Sigmoid colon (tissue), 6 donors: ENCODE measurements at regions not wholly inside any gene's neighbourhood (a gene's known extent, or its start where the extent isn't known, plus 50 kb on each side); places are given as distances from the start of the nearest gene placed in this dataset.

ENCODE experiments used
- DNase-seq: peaks from one replicate; pipeline ENCODE4 v3.0.0-alpha.2; 2019
- H3K27ac ChIP-seq, 4 donors: fragments of 200-600 bp; sonication (generic); one replicate each; pipeline ENCODE4 v1.5.1; 2016 to 2019; ENCODE audit warnings: mild to moderate bottlenecking in 1 of 4
- H3K27me3 ChIP-seq, 3 donors: fragments of 200-600 bp; sonication (generic); one replicate each; pipeline ENCODE4 v1.5.1; 2019; ENCODE audit warnings: mild to moderate bottlenecking in 1 of 3
- H3K36me3 ChIP-seq, 4 donors: fragments of 200-600 bp; sonication (generic); one replicate each; pipeline ENCODE4 v1.5.1; 2016 to 2019
- H3K4me1 ChIP-seq, 4 donors: fragments of 200-600 bp; sonication (generic); one replicate each; pipeline ENCODE4 v1.5.1; 2017 to 2019
- H3K4me3 ChIP-seq, 4 donors: fragments of 200-600 bp; sonication (generic); one replicate each; pipeline ENCODE4 v1.5.1; 2017 to 2019; ENCODE audit warnings: mild to moderate bottlenecking in 2 of 4, moderate library complexity in 1 of 4
- H3K9me3 ChIP-seq, 4 donors: fragments of 200-600 bp in 3 of 4; sonication (generic) in 3 of 4; one replicate each; pipeline versions ENCODE4 v1.5.1 to v1.6.1; 2013 to 2019
- CTCF ChIP-seq, 4 experiments: fragments of 450-650 bp in 3 of 4; fragments of 200-600 bp in 1 of 4; IDR thresholded peaks; one replicate each; pipeline ENCODE4 v1.5.1; 2016 to 2019; ENCODE audit warnings: antibody characterized with exemption in 4 of 4, mild to moderate bottlenecking in 3 of 4, moderate library complexity in 2 of 4
- EP300 ChIP-seq, 4 donors: sonication (generic); formaldehyde crosslinking; IDR thresholded peaks; one replicate each; pipeline ENCODE4 v1.6.1; 2017; ENCODE audit warnings: antibody characterized with exemption in 4 of 4
- POLR2A ChIP-seq, 2 donors: fragments of 450-650 bp; IDR thresholded peaks; one replicate each; pipeline ENCODE4 v1.6.1; 2016; ENCODE audit warnings: antibody characterized with exemption in 2 of 2, mild to moderate bottlenecking in 2 of 2, moderate library complexity in 2 of 2
- POLR2AphosphoS5 ChIP-seq, 4 donors: sonication (generic); formaldehyde crosslinking; IDR thresholded peaks; one replicate each; pipeline ENCODE4 v1.6.1; 2017; ENCODE audit warnings: antibody characterized with exemption in 4 of 4
- WGBS, 2 donors: extraction: QIAGEN DNeasy Blood & Tissue Kit; methylation state at CpG; one replicate each; pipeline ENCODE4 v1.1.7; 2013; 5-methylcytosine and 5-hydroxymethylcytosine counted together
- intact Hi-C: fragments of 100-400 bp; cut with DNase I; formaldehyde crosslinking; loops from one replicate; pipeline ENCODE4 v1.15.1; 2023
- donor health status: healthy with polysubstance abuse.
- donor health status: healthy.

- peak overlapping the region in 3 of 4 donors; percentile 6 to 29 (median 20) for H3K4me3 ChIP-seq
- no peak for DNase-seq
- peaks cover 0 to 14% (median 8%) of the 10 kb centered on the region in 4 donors for H3K4me1 ChIP-seq
- no peak for TF ChIP-seq EP300 (IDR thresholded peaks at IDR 0.05)
- peak in 3 of 4 donors; percentile 18 to 46 (median 29) for TF ChIP-seq POLR2AphosphoS5 (IDR thresholded peaks at IDR 0.05)
- no peaks in the 10 kb centered on the region for H3K27me3 ChIP-seq
- 35 to 59% methylated on average over 6 of the region's 6 CpGs for WGBS, 2 donors
- intact Hi-C loops = no loop called here
- peaks cover 0 to under 1% (median 0%) of the 10 kb centered on the region in 4 donors for H3K9me3 ChIP-seq
- H3K36me3 ChIP-seq = no peaks in the 10 kb centered on the region
- peak overlapping the region; percentile 49 to 80 (median 64) for H3K27ac ChIP-seq
Measured at GRCh38 chr19:31718032-31718431, 368.8 kb upstream of the TSHZ3 start.

GRCh38 chr19:31718898-31719297 is 369.7 kb upstream of the TSHZ3 start:
- H3K4me1 ChIP-seq = peaks cover 0 to 14% (median 8%) of the 10 kb centered on the region in 4 donors
- 88 to 90% methylated on average over 10 of the region's 10 CpGs for WGBS, 2 donors
- no peaks in the 10 kb centered on the region for H3K9me3 ChIP-seq
- peak overlapping the region; percentile 49 to 80 (median 64) for H3K27ac ChIP-seq
- peak overlapping the region in 2 of 4 donors; percentile 20 to 29 for H3K4me3 ChIP-seq
- DNase-seq = no peak
- H3K27me3 ChIP-seq = no peaks in the 10 kb centered on the region
- H3K36me3 ChIP-seq = no peaks in the 10 kb centered on the region
- intact Hi-C loops = no loop called here
- TF ChIP-seq POLR2A (IDR thresholded peaks at IDR 0.05) (no peak), EP300 (IDR thresholded peaks at IDR 0.05) (no peak), CTCF (IDR thresholded peaks at IDR 0.05) (no peak), POLR2AphosphoS5 (IDR thresholded peaks at IDR 0.05) (no peak)

- TF ChIP-seq POLR2A (IDR thresholded peaks at IDR 0.05) = no peak
- TF ChIP-seq POLR2AphosphoS5 (IDR thresholded peaks at IDR 0.05) = no peak
- TF ChIP-seq EP300 (IDR thresholded peaks at IDR 0.05) = no peak
- no peak for TF ChIP-seq CTCF (IDR thresholded peaks at IDR 0.05)
- Histone ChIP-seq H3K9me3 (no peaks in the 10 kb centered on the region), H3K4me3 (no peak overlapping the region), H3K36me3 (no peaks in the 10 kb centered on the region), H3K27ac (no peak overlapping the region), H3K4me1 (peaks cover 0 to 4% (median under 1%) of the 10 kb centered on the region in 4 donors), H3K27me3 (no peaks in the 10 kb centered on the region)
- intact Hi-C loops = no loop called here
- WGBS, 2 donors = 68 to 84% methylated on average over 1 of the region's 1 CpG
- DNase-seq = no peak
Measured at GRCh38 chr19:31723101-31723500, 373.9 kb upstream of the TSHZ3 start.

GRCh38 chr19:31725051-31725450 is 375.8 kb upstream of the TSHZ3 start:
- Histone ChIP-seq H3K9me3 (no peaks in the 10 kb centered on the region), H3K4me1 (no peaks in the 10 kb centered on the region), H3K27me3 (no peaks in the 10 kb centered on the region), H3K4me3 (no peak overlapping the region), H3K27ac (no peak overlapping the region), H3K36me3 (no peaks in the 10 kb centered on the region)
- TF ChIP-seq EP300 (IDR thresholded peaks at IDR 0.05) (no peak), CTCF (IDR thresholded peaks at IDR 0.05) (no peak), POLR2A (IDR thresholded peaks at IDR 0.05) (no peak), POLR2AphosphoS5 (IDR thresholded peaks at IDR 0.05) (no peak)
- no peak for DNase-seq
- 26 to 69% methylated on average over 3 of the region's 3 CpGs for WGBS, 2 donors
- intact Hi-C loops = no loop called here

- no peak overlapping the region for H3K27ac ChIP-seq
- no peak overlapping the region for H3K4me3 ChIP-seq
- no peaks in the 10 kb centered on the region for H3K36me3 ChIP-seq
- no peaks in the 10 kb centered on the region for H3K9me3 ChIP-seq
- TF ChIP-seq POLR2AphosphoS5 (IDR thresholded peaks at IDR 0.05) (no peak), POLR2A (IDR thresholded peaks at IDR 0.05) (no peak), EP300 (IDR thresholded peaks at IDR 0.05) (no peak), CTCF (IDR thresholded peaks at IDR 0.05) (no peak)
- DNase-seq = no peak
- H3K4me1 ChIP-seq = no peaks in the 10 kb centered on the region
- WGBS, 2 donors = 83 to 89% methylated on average over 10 of the region's 10 CpGs
- no peaks in the 10 kb centered on the region for H3K27me3 ChIP-seq
- intact Hi-C loops = no loop called here
Measured at GRCh38 chr19:31727536-31727935, 378.3 kb upstream of the TSHZ3 start.
